HL-60 (cell line): ENCODE measurements at regions not wholly inside any gene's neighbourhood (a gene's known extent, or its start where the extent isn't known, plus 50 kb on each side); places are given as distances from the start of the nearest gene placed in this dataset.

ENCODE experiments used
- DNase-seq, 2 experiments: peaks; one replicate each; pipeline ENCODE4 v3.0.0-alpha.2; 2010 to 2020; ENCODE audit warnings: low read depth in 1 of 2, low spot score in 1 of 2
- H3K27ac ChIP-seq: fragments of 250-450 bp; sonication (Bioruptor Pico); replicated peaks from 2 replicates; pipeline ENCODE4 v1.5.1; 2020; ENCODE audit warnings: mild to moderate bottlenecking, moderate library complexity
- H3K27me3 ChIP-seq: fragments of 250-450 bp; sonication (Bioruptor Pico); 2 replicates; pipeline ENCODE4 v1.5.1; 2021; ENCODE audit warnings: mild to moderate bottlenecking, moderate library complexity; ENCODE audit not compliant: insufficient read depth, poor library complexity, severe bottlenecking
- H3K4me3 ChIP-seq: replicated peaks from 2 replicates; pipeline ENCODE4 v1.5.1; 2011; ENCODE audit warnings: mild to moderate bottlenecking, control low read depth, low read length; ENCODE audit not compliant: insufficient read depth
- GABPA ChIP-seq: IDR thresholded peaks from 2 replicates; pipeline ENCODE4 v1.6.1; 2012; ENCODE audit warnings: low read depth
- POLR2AphosphoS5 ChIP-seq: IDR thresholded peaks from 2 replicates; pipeline ENCODE4 v1.6.1; 2012; ENCODE audit warnings: low read depth
- SPI1 ChIP-seq: IDR thresholded peaks from 2 replicates; pipeline ENCODE4 v1.6.1; 2012; ENCODE audit warnings: low read depth, mild to moderate bottlenecking, borderline replicate concordance
- TF ChIP-seq, protein P1 (sequence below): IDR thresholded peaks from 2 replicates; pipeline ENCODE4 v1.6.1; 2012; ENCODE audit warnings: low read depth; ENCODE audit not compliant: insufficient replicate concordance
- TF ChIP-seq, protein P2 (sequence below): IDR thresholded peaks from one replicate; pipeline ENCODE4 v1.5.1; 2011; ENCODE audit warnings: low read length, control low read depth, inconsistent platforms; ENCODE audit not compliant: insufficient read depth

DNA sequence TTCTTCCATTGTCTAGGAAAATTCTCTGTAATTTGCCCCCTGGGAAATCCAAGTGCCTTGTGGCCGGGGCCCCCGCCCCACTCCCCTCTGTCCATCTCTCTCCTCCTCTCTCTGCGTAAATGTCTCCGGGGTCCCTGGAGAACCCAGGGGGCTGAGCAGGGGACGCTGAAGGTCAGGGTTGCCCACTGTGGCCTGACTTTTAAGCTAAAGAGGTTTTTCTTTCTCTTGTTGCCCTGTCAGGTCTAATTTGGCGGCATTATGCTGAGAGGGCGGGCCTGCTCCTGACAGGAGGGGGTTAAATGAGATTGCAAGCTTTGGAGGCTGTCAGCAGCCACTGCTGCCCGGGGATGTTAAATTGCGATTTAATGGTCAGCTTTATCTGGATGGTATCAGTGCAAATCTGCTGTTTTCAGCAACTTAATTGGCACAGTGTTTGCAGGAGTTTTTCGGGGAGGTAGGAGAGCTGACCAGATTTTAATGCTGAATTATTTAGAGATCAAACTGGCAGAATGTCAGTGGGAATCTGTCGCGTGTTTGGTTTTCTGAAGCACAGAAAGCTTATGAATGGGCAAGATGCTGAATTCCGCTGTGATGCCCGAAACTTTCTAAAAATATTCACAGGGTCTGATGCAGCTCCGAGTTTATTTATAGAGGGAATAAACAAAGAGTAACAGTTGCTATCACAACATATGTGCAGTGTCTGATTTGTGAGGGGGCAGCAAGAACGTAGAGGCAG lies 93.2 kb upstream of the SOX1 start:
- DNase-seq: no peak
- peaks cover 4% of the 10 kb centered on the region for H3K27me3 ChIP-seq
- no peak overlapping the region for H3K27ac ChIP-seq
- no peak for TF ChIP-seq GABPA
- TF ChIP-seq, protein P1, sequence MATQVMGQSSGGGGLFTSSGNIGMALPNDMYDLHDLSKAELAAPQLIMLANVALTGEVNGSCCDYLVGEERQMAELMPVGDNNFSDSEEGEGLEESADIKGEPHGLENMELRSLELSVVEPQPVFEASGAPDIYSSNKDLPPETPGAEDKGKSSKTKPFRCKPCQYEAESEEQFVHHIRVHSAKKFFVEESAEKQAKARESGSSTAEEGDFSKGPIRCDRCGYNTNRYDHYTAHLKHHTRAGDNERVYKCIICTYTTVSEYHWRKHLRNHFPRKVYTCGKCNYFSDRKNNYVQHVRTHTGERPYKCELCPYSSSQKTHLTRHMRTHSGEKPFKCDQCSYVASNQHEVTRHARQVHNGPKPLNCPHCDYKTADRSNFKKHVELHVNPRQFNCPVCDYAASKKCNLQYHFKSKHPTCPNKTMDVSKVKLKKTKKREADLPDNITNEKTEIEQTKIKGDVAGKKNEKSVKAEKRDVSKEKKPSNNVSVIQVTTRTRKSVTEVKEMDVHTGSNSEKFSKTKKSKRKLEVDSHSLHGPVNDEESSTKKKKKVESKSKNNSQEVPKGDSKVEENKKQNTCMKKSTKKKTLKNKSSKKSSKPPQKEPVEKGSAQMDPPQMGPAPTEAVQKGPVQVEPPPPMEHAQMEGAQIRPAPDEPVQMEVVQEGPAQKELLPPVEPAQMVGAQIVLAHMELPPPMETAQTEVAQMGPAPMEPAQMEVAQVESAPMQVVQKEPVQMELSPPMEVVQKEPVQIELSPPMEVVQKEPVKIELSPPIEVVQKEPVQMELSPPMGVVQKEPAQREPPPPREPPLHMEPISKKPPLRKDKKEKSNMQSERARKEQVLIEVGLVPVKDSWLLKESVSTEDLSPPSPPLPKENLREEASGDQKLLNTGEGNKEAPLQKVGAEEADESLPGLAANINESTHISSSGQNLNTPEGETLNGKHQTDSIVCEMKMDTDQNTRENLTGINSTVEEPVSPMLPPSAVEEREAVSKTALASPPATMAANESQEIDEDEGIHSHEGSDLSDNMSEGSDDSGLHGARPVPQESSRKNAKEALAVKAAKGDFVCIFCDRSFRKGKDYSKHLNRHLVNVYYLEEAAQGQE: no peak
- TF ChIP-seq, protein P2, sequence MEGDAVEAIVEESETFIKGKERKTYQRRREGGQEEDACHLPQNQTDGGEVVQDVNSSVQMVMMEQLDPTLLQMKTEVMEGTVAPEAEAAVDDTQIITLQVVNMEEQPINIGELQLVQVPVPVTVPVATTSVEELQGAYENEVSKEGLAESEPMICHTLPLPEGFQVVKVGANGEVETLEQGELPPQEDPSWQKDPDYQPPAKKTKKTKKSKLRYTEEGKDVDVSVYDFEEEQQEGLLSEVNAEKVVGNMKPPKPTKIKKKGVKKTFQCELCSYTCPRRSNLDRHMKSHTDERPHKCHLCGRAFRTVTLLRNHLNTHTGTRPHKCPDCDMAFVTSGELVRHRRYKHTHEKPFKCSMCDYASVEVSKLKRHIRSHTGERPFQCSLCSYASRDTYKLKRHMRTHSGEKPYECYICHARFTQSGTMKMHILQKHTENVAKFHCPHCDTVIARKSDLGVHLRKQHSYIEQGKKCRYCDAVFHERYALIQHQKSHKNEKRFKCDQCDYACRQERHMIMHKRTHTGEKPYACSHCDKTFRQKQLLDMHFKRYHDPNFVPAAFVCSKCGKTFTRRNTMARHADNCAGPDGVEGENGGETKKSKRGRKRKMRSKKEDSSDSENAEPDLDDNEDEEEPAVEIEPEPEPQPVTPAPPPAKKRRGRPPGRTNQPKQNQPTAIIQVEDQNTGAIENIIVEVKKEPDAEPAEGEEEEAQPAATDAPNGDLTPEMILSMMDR: no peak
- no peak overlapping the region for H3K4me3 ChIP-seq

DNA sequence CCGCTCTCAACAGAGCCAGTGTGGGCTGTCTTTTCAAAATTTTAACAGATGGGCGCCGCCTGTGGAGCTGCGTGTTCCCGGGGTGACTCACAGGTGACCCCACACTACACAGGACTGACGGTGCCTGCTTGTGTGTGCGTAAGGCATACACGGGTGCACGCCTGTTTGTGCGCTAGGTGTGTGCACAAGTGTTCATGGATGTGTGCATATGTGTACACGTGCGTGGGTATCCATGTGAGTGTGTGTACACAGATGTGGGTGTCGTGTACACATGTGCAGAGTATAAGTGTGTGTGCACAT lies 92.7 kb upstream of the SOX1 start:
- DNase-seq: no peak
- H3K27me3 ChIP-seq: peaks cover 4% of the 10 kb centered on the region
- TF ChIP-seq, protein P2: no peak
- no peak for TF ChIP-seq SPI1
- TF ChIP-seq, protein P1: no peak
- TF ChIP-seq POLR2AphosphoS5: no peak
- TF ChIP-seq GABPA: no peak
- no peak overlapping the region for H3K27ac ChIP-seq
- no peak overlapping the region for H3K4me3 ChIP-seq

- TF ChIP-seq GABPA (no peak), POLR2AphosphoS5 (no peak), SPI1 (no peak)
- TF ChIP-seq, protein P1: no peak
- TF ChIP-seq, protein P2: no peak
- peaks cover 4% of the 10 kb centered on the region for H3K27me3 ChIP-seq
- no peak overlapping the region for H3K27ac ChIP-seq
- H3K4me3 ChIP-seq: no peak overlapping the region
- DNase-seq: no peak
Measured at GRCh38 chr13:111975539-111976473, 91.1 kb upstream of the SOX1 start.
